ENCODE measurements at regions not wholly inside any gene's neighbourhood (a gene's known extent, or its start where the extent isn't known, plus 50 kb on each side); places are given as distances from the start of the nearest gene placed in this dataset.

- Histone ChIP-seq H2AFZ (no peak overlapping the region), H3K9ac (no peak overlapping the region), H3K4me2 (ENCODE audit: low read length) (no peak overlapping the region), H3K79me2 (no peaks in the 10 kb centered on the region), H3K4me3 (ENCODE audit: low read depth, low read length) (no peak overlapping the region), H3K4me1 (no peaks in the 10 kb centered on the region), H3K27ac (no peak overlapping the region), H3K36me3 (ENCODE audit: control insufficient read depth, insufficient read depth, low read length) (no peaks in the 10 kb centered on the region), H3K9me3 (ENCODE audit: control insufficient read depth, low read length) (no peaks in the 10 kb centered on the region), H3K27me3 (ENCODE audit: control insufficient read depth, insufficient read depth, low read length) (no peaks in the 10 kb centered on the region)
- no peak for TF ChIP-seq CTCF (IDR thresholded peaks at IDR 0.05)
Measured at GRCh38 chr1:82800721-82801120, 1000.0 kb downstream of the ADGRL2 start.

GRCh38 chr1:82799261-82799660 lies 998.5 kb downstream of the ADGRL2 start:
- Histone ChIP-seq H3K4me3 (ENCODE audit: low read depth, low read length) (no peak overlapping the region), H3K36me3 (ENCODE audit: control insufficient read depth, insufficient read depth, low read length) (no peaks in the 10 kb centered on the region), H3K4me1 (no peaks in the 10 kb centered on the region), H3K27me3 (ENCODE audit: control insufficient read depth, insufficient read depth, low read length) (no peaks in the 10 kb centered on the region), H3K27ac (no peak overlapping the region), H2AFZ (no peak overlapping the region), H3K9me3 (ENCODE audit: control insufficient read depth, low read length) (no peaks in the 10 kb centered on the region), H3K9ac (no peak overlapping the region), H3K4me2 (ENCODE audit: low read length) (no peak overlapping the region), H3K79me2 (no peaks in the 10 kb centered on the region)
- no peak for TF ChIP-seq CTCF (IDR thresholded peaks at IDR 0.05)

- Histone ChIP-seq H3K27ac (no peak overlapping the region), H3K27me3 (ENCODE audit: control insufficient read depth, insufficient read depth, low read length) (no peaks in the 10 kb centered on the region), H3K9me3 (ENCODE audit: control insufficient read depth, low read length) (no peaks in the 10 kb centered on the region), H3K4me3 (ENCODE audit: low read depth, low read length) (no peak overlapping the region), H3K4me2 (ENCODE audit: low read length) (no peak overlapping the region), H3K36me3 (ENCODE audit: control insufficient read depth, insufficient read depth, low read length) (no peaks in the 10 kb centered on the region), H2AFZ (no peak overlapping the region), H3K4me1 (no peaks in the 10 kb centered on the region), H3K79me2 (no peaks in the 10 kb centered on the region), H3K9ac (no peak overlapping the region)
- TF ChIP-seq CTCF (IDR thresholded peaks at IDR 0.05): no peak
Measured at GRCh38 chr1:82795508-82796149, 994.9 kb downstream of the ADGRL2 start.

GRCh38 chr1:82792151-82792550 lies 991.4 kb downstream of the ADGRL2 start:
- H3K27me3 ChIP-seq (ENCODE audit: control insufficient read depth, insufficient read depth, low read length): no peaks in the 10 kb centered on the region
- TF ChIP-seq CTCF (IDR thresholded peaks at IDR 0.05): no peak
- H3K4me3 ChIP-seq (ENCODE audit: low read depth, low read length): no peak overlapping the region
- no peak overlapping the region for H2AFZ ChIP-seq
- H3K79me2 ChIP-seq: no peaks in the 10 kb centered on the region
- no peaks in the 10 kb centered on the region for H3K4me1 ChIP-seq
- no peaks in the 10 kb centered on the region for H3K36me3 ChIP-seq (ENCODE audit: control insufficient read depth, insufficient read depth, low read length)
- H3K9me3 ChIP-seq (ENCODE audit: control insufficient read depth, low read length): no peaks in the 10 kb centered on the region
- no peak overlapping the region for H3K4me2 ChIP-seq (ENCODE audit: low read length)
- H3K9ac ChIP-seq: no peak overlapping the region
- no peak overlapping the region for H3K27ac ChIP-seq

GRCh38 chr1:82790556-82790955 lies 989.8 kb downstream of the ADGRL2 start:
- H3K36me3 ChIP-seq (ENCODE audit: control insufficient read depth, insufficient read depth, low read length): no peaks in the 10 kb centered on the region
- H3K9ac ChIP-seq: no peak overlapping the region
- no peaks in the 10 kb centered on the region for H3K9me3 ChIP-seq (ENCODE audit: control insufficient read depth, low read length)
- no peak overlapping the region for H3K4me2 ChIP-seq (ENCODE audit: low read length)
- TF ChIP-seq CTCF (IDR thresholded peaks at IDR 0.05): no peak
- H2AFZ ChIP-seq: no peak overlapping the region
- H3K27me3 ChIP-seq (ENCODE audit: control insufficient read depth, insufficient read depth, low read length): no peaks in the 10 kb centered on the region
- no peaks in the 10 kb centered on the region for H3K4me1 ChIP-seq
- no peaks in the 10 kb centered on the region for H3K79me2 ChIP-seq
- H3K4me3 ChIP-seq (ENCODE audit: low read depth, low read length): no peak overlapping the region
- no peak overlapping the region for H3K27ac ChIP-seq

Measured in parathyroid adenoma (tissue), 2 donors.